NCI-H460 (cell line): ENCODE measurements at regions not wholly inside any gene's neighbourhood (a gene's known extent, or its start where the extent isn't known, plus 50 kb on each side); places are given as distances from the start of the nearest gene placed in this dataset.
A peak's percentile ranks its signal among the peaks of the same experiment; 100 is the strongest.

Source experiments
- DNase-seq: peaks from one replicate; pipeline ENCODE4 v3.0.0-alpha.2; 2016; ENCODE audit warnings: low read depth; ENCODE audit errors: extremely low read depth

GRCh38 chr17:14838567-14838966 is 426.6 kb downstream of the PMP22 start:
- no peak for DNase-seq

- DNase-seq, result no peak
These were observed 431.8 kb downstream of the PMP22 start for GRCh38 chr17:14833201-14833785.

- DNase-seq, result no peak
These were observed 433.6 kb downstream of the PMP22 start for GRCh38 chr17:14831491-14831890.

- no peak for DNase-seq
These were observed 437.7 kb downstream of the PMP22 start for GRCh38 chr17:14827396-14827919.

- DNase-seq, result no peak
These were observed 438.8 kb downstream of the PMP22 start for GRCh38 chr17:14826358-14826757.

- no peak for DNase-seq
These were observed 446.7 kb downstream of the PMP22 start for GRCh38 chr17:14818469-14818868.

GRCh38 chr17:14815079-14815478 is 450.0 kb downstream of the PMP22 start:
- peak; percentile 20 for DNase-seq

GRCh38 chr17:14813649-14814370 is 451.3 kb downstream of the PMP22 start:
- no peak for DNase-seq

GRCh38 chr17:14808425-14808824 is 456.7 kb downstream of the PMP22 start:
- no peak for DNase-seq

GRCh38 chr17:14805348-14805747 is 459.8 kb downstream of the PMP22 start:
- DNase-seq, result peak; percentile 12

GRCh38 chr17:14803826-14804225 is 461.3 kb downstream of the PMP22 start:
- no peak for DNase-seq

- DNase-seq, result no peak
These were observed 467.3 kb downstream of the PMP22 start for GRCh38 chr17:14797801-14798200.

- no peak for DNase-seq
These were observed 468.1 kb downstream of the PMP22 start for GRCh38 chr17:14797021-14797420.

GRCh38 chr17:14794961-14795360 is 470.2 kb downstream of the PMP22 start:
- no peak for DNase-seq

GRCh38 chr17:14793237-14793636 is 471.9 kb downstream of the PMP22 start:
- DNase-seq, result no peak

GRCh38 chr17:14792746-14793145 is 472.4 kb downstream of the PMP22 start:
- DNase-seq, result no peak

GRCh38 chr17:14791221-14791620 is 473.9 kb downstream of the PMP22 start:
- no peak for DNase-seq

GRCh38 chr17:14790521-14790920 is 474.6 kb downstream of the PMP22 start:
- no peak for DNase-seq

GRCh38 chr17:14784997-14785696 is 480.0 kb downstream of the PMP22 start:
- no peak for DNase-seq

- no peak for DNase-seq
These were observed 480.2 kb downstream of the HS3ST3B1 start for GRCh38 chr17:14781123-14781522.

- no peak for DNase-seq
These were observed 479.3 kb downstream of the HS3ST3B1 start for GRCh38 chr17:14780097-14780651.
